ENCODE measurements at regions not wholly inside any gene's neighbourhood (a gene's known extent, or its start where the extent isn't known, plus 50 kb on each side); places are given as distances from the start of the nearest gene placed in this dataset.

DNA sequence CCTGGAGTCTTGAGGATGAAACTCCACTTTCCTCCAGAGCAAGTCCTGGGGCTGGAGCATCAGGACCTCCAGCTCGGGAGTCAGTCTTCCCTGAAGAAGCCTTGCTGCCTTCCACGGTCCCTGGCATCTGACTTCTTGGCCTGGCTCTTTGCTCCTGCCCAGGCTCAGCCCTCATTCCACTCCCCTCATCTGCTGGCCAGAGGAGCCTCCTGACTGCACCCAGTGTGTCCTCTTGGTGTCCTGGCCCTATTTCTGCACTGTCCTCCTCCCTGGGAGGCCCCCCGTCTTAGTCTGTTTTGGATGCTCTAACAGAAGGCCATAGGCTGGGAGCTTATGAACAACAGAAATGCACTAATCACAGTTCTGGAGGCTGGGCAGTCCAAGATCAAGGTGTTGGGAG is 231.5 kb downstream of the LOXHD1 start:
- Histone ChIP-seq H3K4me1 (ENCODE audit: control insufficient read depth, low read length) (no peaks in the 10 kb centered on the region), H3K4me3 (ENCODE audit: low read length) (no peak overlapping the region), H3K9me3 (ENCODE audit: control insufficient read depth, insufficient read depth, low read length) (no peaks in the 10 kb centered on the region), H3K27ac (ENCODE audit: low read depth, low read length) (no peak overlapping the region), H3F3A (ENCODE audit: control insufficient read depth, insufficient read depth) (no peaks in the 10 kb centered on the region), H3K27me3 (ENCODE audit: control insufficient read depth, low read length) (peaks cover 16% of the 10 kb centered on the region), H3K9me2 (replicated peaks; ENCODE audit: control insufficient read depth, low read length) (no peaks in the 10 kb centered on the region), H4K20me1 (ENCODE audit: control insufficient read depth, insufficient read depth, low read depth, low read length) (no peaks in the 10 kb centered on the region), H3K36me3 (ENCODE audit: control insufficient read depth, low read length) (no peaks in the 10 kb centered on the region), H3K4me2 (ENCODE audit: low read length) (no peak overlapping the region), H3K79me2 (ENCODE audit: control insufficient read depth, low read length) (no peaks in the 10 kb centered on the region)
- TF ChIP-seq EZH2phosphoT487 (IDR thresholded peaks at IDR 0.05; ENCODE audit: borderline replicate concordance, low read length) = no peak
- TF ChIP-seq, protein P1, sequence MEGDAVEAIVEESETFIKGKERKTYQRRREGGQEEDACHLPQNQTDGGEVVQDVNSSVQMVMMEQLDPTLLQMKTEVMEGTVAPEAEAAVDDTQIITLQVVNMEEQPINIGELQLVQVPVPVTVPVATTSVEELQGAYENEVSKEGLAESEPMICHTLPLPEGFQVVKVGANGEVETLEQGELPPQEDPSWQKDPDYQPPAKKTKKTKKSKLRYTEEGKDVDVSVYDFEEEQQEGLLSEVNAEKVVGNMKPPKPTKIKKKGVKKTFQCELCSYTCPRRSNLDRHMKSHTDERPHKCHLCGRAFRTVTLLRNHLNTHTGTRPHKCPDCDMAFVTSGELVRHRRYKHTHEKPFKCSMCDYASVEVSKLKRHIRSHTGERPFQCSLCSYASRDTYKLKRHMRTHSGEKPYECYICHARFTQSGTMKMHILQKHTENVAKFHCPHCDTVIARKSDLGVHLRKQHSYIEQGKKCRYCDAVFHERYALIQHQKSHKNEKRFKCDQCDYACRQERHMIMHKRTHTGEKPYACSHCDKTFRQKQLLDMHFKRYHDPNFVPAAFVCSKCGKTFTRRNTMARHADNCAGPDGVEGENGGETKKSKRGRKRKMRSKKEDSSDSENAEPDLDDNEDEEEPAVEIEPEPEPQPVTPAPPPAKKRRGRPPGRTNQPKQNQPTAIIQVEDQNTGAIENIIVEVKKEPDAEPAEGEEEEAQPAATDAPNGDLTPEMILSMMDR (IDR thresholded peaks at IDR 0.05; ENCODE audit: low read depth, low read length, poor library complexity, severe bottlenecking) = no peak

DNA sequence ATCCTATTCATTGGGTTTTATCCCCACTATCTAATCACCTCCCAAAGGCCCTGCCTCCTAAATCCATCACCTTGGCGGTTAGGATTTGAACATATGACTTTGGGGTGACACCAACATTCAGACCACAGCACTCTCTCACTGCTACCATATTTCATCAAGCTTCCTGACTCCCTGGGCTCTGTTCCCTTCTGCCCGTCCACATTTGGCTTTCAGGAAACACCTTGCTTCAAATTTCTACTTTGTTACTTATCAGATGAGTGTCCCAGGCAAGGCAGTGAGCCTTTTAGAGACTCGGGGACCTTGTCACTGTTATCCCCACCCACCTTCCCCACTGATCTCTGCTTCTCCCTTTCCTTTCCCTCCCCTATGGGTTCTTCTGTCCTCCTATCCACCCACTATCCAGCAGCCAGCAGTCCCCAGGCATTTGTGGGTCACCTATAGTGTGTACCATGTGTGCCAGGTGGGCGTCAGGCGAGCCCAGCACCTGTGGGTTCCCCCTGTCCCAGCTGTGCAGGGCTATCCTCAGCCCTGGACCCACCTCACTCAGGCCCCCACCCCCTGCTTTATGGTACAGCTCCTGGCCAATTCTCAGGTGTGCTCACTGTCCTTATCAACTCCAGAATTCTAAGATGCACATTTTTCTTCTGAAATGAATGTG is 230.9 kb downstream of the LOXHD1 start:
- H3K9me2 ChIP-seq (replicated peaks; ENCODE audit: control insufficient read depth, low read length) = no peaks in the 10 kb centered on the region
- H4K20me1 ChIP-seq (ENCODE audit: control insufficient read depth, insufficient read depth, low read depth, low read length) = no peaks in the 10 kb centered on the region
- H3F3A ChIP-seq (ENCODE audit: control insufficient read depth, insufficient read depth) = no peaks in the 10 kb centered on the region
- H3K27ac ChIP-seq (ENCODE audit: low read depth, low read length) = no peak overlapping the region
- no peaks in the 10 kb centered on the region for H3K36me3 ChIP-seq (ENCODE audit: control insufficient read depth, low read length)
- H3K9me3 ChIP-seq (ENCODE audit: control insufficient read depth, insufficient read depth, low read length) = no peaks in the 10 kb centered on the region
- no peaks in the 10 kb centered on the region for H3K79me2 ChIP-seq (ENCODE audit: control insufficient read depth, low read length)
- TF ChIP-seq EZH2phosphoT487 (IDR thresholded peaks at IDR 0.05; ENCODE audit: borderline replicate concordance, low read length) = no peak
- TF ChIP-seq, protein P1 (IDR thresholded peaks at IDR 0.05; ENCODE audit: low read depth, low read length, poor library complexity, severe bottlenecking) = no peak
- no peak overlapping the region for H3K4me3 ChIP-seq (ENCODE audit: low read length)
- H3K4me2 ChIP-seq (ENCODE audit: low read length) = no peak overlapping the region
- H3K27me3 ChIP-seq (ENCODE audit: control insufficient read depth, low read length) = peaks cover 18% of the 10 kb centered on the region
- H3K4me1 ChIP-seq (ENCODE audit: control insufficient read depth, low read length) = no peaks in the 10 kb centered on the region

DNA sequence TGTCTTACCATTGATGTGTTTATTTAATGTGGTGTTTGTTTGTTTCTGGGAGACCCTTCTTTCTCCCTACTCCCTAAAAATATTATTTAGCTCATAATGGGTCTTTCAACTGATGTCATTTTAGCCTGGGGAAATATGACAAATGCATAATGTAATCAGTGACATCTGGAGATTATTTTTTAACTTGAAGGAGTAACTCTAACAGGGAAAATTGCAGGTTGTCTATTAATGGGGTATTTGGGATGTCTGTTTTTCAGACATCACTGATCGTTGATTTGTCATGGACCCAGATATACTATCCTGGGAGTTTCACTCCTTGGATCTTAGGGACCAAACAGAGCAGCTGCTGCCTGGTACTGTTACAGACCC is 230.4 kb downstream of the LOXHD1 start:
- Histone ChIP-seq H3K9me3 (ENCODE audit: control insufficient read depth, insufficient read depth, low read length) (no peaks in the 10 kb centered on the region), H3K36me3 (ENCODE audit: control insufficient read depth, low read length) (no peaks in the 10 kb centered on the region), H3K27ac (ENCODE audit: low read depth, low read length) (no peak overlapping the region), H3K4me1 (ENCODE audit: control insufficient read depth, low read length) (no peaks in the 10 kb centered on the region), H3K27me3 (ENCODE audit: control insufficient read depth, low read length) (peaks cover 19% of the 10 kb centered on the region), H3K9me2 (replicated peaks; ENCODE audit: control insufficient read depth, low read length) (no peaks in the 10 kb centered on the region), H3F3A (ENCODE audit: control insufficient read depth, insufficient read depth) (no peaks in the 10 kb centered on the region), H3K4me2 (ENCODE audit: low read length) (no peak overlapping the region), H4K20me1 (ENCODE audit: control insufficient read depth, insufficient read depth, low read depth, low read length) (no peaks in the 10 kb centered on the region), H3K4me3 (ENCODE audit: low read length) (no peak overlapping the region), H3K79me2 (ENCODE audit: control insufficient read depth, low read length) (no peaks in the 10 kb centered on the region)
- TF ChIP-seq, protein P1 (IDR thresholded peaks at IDR 0.05; ENCODE audit: low read depth, low read length, poor library complexity, severe bottlenecking) = no peak
- TF ChIP-seq EZH2phosphoT487 (IDR thresholded peaks at IDR 0.05; ENCODE audit: borderline replicate concordance, low read length) = no peak

Data from DOHH2 (cell line).